NCI-H128 (cell line): ENCODE measurements at regions not wholly inside any gene's neighbourhood (a gene's known extent, or its start where the extent isn't known, plus 50 kb on each side); places are given as distances from the start of the nearest gene placed in this dataset.
"Not testable (repeated sequence)": the region's sequence is repeated elsewhere in the genome, so short reads cannot be mapped to it uniquely, and the experiment has no call there.

Experiments
- DNase-seq: peaks from one replicate; lab custom pipeline; 2025; ENCODE audit not compliant: unreplicated experiment; lab: John Stamatoyannopoulos, UW

GRCh38 chr4:13762130-13762529 lies 134.6 kb upstream of the BOD1L1 start:
- no peak for DNase-seq

DNA sequence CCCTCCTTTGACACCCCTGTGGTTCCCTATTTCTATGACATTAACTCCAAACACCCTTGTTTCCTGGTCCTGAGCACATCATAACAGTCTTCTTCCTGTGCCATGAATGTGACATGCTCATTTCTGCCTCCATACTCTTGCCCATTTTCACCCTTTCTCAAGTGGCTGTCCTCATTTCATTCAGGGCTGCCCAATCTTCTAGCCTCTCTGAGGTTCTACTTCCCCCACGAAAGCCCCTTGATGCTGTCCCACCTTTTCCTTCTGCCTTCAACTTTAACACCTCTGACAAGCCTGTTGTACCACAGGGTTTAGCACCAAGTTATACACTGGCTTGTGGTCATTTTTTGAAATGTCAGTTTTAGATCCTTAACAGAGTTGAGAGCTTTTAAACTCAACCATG lies 136.2 kb upstream of the BOD1L1 start:
- no peak for DNase-seq

DNA sequence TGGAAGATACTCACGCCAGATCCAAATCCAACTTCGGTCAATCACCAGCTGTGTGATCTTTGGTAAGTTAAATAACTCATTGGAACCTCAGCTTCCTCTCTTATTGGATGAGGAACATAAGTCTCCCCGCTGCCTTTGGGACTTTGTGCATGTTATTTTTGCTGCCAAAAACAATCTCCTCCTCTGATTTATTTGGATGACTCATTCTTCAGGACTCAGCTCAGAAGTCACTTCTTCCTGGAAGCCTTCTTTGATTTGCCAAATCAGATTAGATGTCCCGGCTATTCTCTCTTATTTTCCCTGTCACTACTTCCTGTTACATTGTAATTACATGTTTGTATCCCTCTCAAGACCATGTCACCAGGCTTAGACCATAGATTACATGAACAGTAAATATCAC lies 138.0 kb upstream of the BOD1L1 start:
- no peak for DNase-seq

GRCh38 chr4:13766761-13767540 lies 139.4 kb upstream of the BOD1L1 start:
- no peak for DNase-seq

- no peak for DNase-seq
Measured at GRCh38 chr4:13777341-13777740, 149.8 kb upstream of the BOD1L1 start.

DNA sequence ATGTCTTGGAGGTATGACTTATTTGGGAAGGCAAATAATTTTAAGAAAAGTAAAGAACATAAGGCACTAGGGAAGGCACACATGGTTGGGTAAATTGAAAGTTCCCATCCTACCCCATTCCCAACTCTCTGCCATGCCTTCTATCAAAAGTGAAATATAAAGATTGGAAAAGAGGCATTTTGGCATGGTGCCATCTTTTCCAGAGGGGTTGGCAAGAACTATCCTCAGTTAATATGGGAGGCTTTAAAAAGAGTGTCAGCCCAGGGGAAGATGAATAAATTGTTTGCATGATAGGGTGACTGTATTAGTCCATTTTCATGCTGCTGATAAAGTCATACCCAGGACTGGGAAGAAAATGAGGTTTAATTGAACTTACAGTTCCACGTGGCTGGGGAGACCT lies 150.8 kb upstream of the BOD1L1 start:
- no peak for DNase-seq

DNA sequence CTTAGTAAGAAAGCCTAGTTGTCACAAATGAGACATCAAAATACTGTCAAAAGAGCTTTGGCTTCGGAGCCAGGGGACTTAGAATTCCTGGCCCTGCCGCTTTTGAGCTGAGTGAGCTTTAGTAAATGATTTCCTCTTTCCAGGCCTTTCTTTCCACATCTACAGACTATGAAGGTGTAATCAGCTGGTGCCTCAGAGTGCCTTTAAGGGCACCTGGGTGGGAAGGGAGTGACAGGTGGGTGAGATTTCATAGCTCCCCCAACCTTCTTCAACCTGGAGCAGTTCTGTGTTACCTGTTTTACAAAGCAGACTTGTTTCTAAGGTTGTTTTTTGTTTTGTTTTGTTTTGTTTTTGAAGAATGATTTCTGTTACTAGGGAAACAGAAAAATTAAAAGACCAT lies 154.7 kb upstream of the BOD1L1 start:
- DNase-seq: no peak

- no peak for DNase-seq
Measured at GRCh38 chr4:13783800-13784411, 156.4 kb upstream of the BOD1L1 start.

DNA sequence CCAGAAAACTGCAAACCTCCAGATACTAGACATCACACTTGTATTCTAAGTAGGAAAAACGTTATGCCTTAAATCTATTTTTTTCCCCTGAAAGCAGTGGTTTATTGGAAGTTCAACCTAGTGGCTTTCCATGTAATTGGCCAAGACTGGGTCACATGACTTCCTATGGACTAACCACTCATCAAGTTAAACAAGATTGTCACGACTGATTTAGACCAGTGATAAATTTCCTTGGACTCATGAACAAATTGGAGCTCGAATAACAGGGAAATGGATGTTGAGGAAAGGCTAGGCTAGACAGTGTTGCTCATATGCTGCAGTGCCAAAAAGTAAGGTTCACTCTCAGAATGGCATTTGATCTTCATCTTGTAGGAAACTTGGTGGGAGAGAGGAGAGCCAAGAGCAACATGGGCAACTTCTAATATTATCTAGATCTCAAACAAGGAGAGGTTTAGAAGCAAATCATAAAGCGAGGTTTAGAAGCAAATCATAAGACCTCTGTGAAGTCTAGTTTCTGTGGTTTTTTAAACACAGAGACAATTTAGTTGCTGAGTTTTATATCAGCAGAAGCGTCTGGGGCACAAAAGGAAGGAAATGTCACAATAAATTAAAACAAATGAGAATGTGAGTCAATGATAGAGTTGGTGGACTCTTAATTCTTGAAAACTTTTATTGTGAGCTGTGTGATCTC lies 165.6 kb upstream of the BOD1L1 start:
- no peak for DNase-seq

DNA sequence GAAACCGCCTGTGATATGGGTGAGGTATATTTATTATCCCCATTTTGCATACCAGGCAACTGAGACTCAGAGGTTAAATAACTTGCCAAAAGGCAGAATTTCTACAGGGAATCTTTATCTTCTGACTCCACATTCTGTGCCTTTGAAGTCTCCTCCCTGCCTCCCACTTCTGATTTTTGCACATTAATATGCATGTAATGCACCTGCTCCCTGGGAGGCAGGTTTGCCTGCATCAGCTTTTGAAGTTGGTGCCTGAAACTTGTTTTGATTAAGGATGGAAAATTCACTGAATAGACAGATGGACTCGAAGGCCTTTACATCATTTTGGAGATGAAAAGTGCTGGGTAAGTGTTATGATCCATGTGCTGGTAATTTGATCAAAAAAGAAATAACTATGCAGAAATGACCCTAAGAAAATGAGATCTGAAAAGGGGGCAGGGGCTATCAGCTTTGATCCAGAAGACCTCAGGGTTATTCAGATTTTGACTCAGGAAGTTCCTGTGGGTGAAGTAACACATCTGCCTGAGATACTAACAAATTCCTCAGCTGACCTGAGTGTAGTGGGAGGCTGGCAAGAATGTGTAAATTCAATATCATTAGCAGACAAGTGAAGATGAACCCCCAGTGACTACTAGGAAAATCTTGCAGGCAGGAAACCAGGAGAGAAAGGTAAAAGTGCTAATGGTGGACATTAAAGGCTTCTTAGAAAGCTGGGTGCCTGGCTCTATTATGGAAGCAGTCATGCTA lies 167.5 kb upstream of the BOD1L1 start:
- no peak for DNase-seq

DNA sequence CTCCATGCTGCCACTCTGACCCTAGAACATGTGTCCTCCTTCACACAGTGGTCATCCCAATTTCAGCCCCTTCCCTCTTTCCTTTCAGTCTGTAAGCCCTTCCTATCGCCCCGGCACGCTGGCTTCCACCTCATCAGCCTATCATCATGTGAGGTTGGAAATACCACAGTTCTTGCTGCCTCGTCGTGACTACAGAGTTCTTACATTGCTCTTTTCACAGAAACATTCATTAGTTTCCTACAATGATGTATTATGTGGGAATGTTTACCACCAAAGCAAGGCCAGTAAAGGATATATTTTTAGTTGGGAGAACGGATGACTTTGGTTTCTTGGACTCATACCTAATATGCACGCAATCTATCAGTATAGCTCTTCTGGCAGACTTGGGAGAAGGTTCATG lies 169.5 kb upstream of the BOD1L1 start:
- no peak for DNase-seq

DNA sequence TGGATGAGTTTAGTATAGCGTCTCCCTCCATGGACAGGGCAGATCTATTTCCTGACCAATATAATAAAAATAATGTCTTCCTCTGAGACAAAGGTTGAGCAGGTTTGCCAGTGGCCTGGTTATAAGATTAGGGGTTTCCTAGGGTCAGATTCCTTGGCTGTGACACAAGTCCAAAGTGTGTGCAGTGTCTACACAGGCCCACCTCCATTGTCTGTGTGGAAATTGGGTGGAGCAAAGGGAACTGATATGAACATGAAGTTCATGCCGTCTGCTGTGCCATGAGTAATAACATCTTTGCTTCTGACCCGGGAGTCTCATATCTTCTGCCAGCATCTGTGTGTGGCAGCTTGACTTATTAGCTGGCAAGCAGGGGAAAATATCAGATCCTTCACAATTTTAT lies 187.7 kb upstream of the BOD1L1 start:
- DNase-seq: no peak

DNA sequence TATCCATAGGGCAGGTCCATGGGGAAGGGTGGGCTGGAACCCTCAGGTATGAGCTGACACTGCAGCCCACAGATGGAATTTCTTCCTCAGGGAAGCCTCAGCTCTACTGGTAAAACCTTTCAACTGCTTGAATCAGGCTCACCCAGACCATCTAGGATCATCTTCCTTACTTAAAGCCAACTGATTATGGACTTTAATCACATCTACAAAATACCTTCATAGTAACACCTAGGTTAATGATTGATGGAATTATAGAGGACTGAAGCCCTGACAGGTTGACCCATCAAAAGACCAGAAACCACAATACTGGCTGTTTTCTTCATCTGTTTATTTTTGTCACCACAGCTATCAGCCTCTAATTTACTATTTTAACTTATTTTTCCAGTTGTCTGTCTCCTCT lies 188.9 kb upstream of the BOD1L1 start:
- no peak for DNase-seq

GRCh38 chr4:13821522-13821921 lies 194.0 kb upstream of the BOD1L1 start:
- DNase-seq: no peak

- DNase-seq: not testable (repeated sequence)
Measured at GRCh38 chr4:13825822-13826221, 198.3 kb upstream of the BOD1L1 start.

DNA sequence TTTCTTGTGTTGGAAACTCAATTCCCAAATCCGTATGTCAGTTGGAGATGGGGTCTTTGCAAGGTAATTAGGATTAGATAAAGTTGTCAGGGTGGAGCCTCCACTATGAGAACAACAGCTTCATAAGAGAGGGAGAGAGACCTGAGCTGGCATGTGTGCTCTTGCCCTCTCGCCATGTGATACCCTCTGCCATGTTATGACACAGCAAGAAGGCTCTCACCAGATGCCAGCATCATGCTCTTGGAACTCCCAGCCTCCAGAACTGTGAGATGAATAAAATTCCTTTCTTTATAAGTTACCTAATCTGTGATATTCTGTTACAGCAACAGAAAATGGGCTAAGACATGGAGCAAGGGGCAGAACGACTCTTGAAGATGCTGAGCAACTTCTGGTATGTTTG lies 201.9 kb upstream of the BOD1L1 start:
- no peak for DNase-seq

DNA sequence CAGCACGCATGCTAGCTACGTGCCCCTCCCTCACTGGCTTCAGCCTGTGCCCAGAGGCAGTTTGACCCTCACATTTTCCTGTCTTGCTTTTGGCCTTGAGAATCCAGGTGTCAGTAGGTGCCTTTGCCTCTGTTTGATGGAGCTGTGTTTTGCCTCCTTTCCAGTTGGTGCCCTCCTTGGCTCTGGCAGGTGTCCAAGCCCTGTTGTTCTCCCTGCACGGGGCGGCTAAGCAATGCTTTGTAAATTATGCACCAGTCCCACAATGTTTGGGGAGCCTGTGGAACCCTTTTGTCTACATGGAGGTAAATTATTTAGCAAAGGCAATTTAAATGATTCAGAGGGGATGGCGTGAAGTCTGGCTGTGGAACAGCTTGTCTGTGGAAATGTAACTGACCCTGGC lies 202.9 kb upstream of the BOD1L1 start:
- DNase-seq: no peak

- no peak for DNase-seq
Measured at GRCh38 chr4:13833171-13833804, 205.8 kb upstream of the BOD1L1 start.

DNA sequence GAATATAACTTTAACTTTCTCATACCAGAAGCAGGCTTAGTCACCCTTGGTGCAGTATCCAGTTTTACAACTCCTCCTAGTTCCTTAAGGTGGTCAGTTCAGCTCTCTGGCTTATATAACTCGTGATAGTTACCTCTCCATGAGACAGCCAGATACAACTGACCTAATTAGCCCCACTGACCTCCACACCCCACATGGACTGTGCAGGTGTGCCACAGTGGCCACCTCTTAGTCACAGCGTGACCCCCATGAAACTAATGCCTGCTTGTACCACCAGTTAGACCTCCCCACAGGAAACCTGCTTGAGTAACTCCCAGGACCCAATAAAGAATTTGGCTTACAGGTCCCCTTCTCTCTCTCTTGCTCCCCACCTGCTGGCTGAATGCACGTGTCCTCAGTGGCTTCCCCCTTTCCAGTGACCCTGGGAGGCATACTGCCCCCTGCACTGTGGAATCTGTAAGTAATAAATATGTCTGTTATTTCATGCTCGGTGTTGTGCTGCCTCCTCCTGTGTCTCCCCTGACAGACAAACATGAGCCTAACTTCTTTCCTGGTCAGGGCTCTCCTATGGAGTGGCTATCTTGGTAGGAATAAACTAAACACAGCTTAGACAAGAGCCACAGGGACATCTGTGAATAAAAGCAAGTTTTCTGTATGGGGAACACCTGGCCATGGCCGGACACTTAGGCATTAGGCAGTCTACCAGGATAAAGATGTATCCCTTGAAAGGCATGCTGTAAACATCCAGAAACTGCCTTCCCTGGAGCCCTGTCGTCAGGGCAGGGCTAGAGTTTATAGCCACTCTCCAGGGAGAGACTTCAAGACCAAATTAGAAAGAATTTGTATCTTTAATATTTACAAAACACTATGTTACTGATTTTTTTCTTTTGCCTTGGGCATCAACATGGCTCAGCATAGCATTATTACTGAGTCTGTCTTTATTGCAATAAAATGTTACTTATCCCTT lies 209.7 kb upstream of the BOD1L1 start:
- DNase-seq: no peak
